ENCODE measurements at regions not wholly inside any gene's neighbourhood (a gene's known extent, or its start where the extent isn't known, plus 50 kb on each side); places are given as distances from the start of the nearest gene placed in this dataset.
"Not testable (repeated sequence)": the region's sequence is repeated elsewhere in the genome, so short reads cannot be mapped to it uniquely, and the experiment has no call there.

- Histone ChIP-seq H3K36me3 (ENCODE audit: control insufficient read depth, insufficient read depth, low read length) (no peaks in the 10 kb centered on the region), H3K9ac (ENCODE audit: insufficient read depth, low read length) (no peak overlapping the region), H2AFZ (ENCODE audit: low read length) (no peak overlapping the region), H3K4me3 (replicated peaks in 1 of 4; ENCODE audit: control extremely low read depth in 1 of 4, insufficient read depth in 1 of 4, low read depth in 3 of 4, low read length in 4 of 4) (no peak overlapping the region), H3K4me2 (ENCODE audit: extremely low read depth, insufficient read depth, low read length) (no peak overlapping the region), H3K4me1 (ENCODE audit: control insufficient read depth, extremely low read depth, insufficient read depth, low read length) (no peaks in the 10 kb centered on the region), H4K20me1 (ENCODE audit: control insufficient read depth, extremely low read depth, insufficient read depth, low read length) (no peaks in the 10 kb centered on the region), H3K79me2 (ENCODE audit: control insufficient read depth, insufficient read depth, low read length) (no peaks in the 10 kb centered on the region), H3K27ac (ENCODE audit: insufficient read depth, low read length) (no peak overlapping the region), H3K9me3 (ENCODE audit: control insufficient read depth, insufficient read depth, low read depth, low read length) (no peaks in the 10 kb centered on the region), H3K27me3 (ENCODE audit: control insufficient read depth, insufficient read depth, low read length) (no peaks in the 10 kb centered on the region)
- TF ChIP-seq EZH2 (IDR thresholded peaks at IDR 0.05; ENCODE audit: low read length, missing control alignments) (no peak), CTCF (conservative IDR thresholded peaks at IDR 0.05 in 1 of 2, IDR thresholded peaks at IDR 0.05 in 1 of 2; ENCODE audit: low read depth in 1 of 2, low read length in 2 of 2) (no peak)
- DNase-seq (ENCODE audit: low read depth in 2 of 2) = no peak
Observed at GRCh38 chr4:129282293-129282692, 186.3 kb downstream of the C4orf33 start.

- H3K4me1 ChIP-seq (ENCODE audit: control insufficient read depth, extremely low read depth, insufficient read depth, low read length); H3K27ac ChIP-seq (ENCODE audit: insufficient read depth, low read length); H3K79me2 ChIP-seq (ENCODE audit: control insufficient read depth, insufficient read depth, low read length); H3K9me3 ChIP-seq (ENCODE audit: control insufficient read depth, insufficient read depth, low read depth, low read length); H3K9ac ChIP-seq (ENCODE audit: insufficient read depth, low read length); H3K4me2 ChIP-seq (ENCODE audit: extremely low read depth, insufficient read depth, low read length); H2AFZ ChIP-seq (ENCODE audit: low read length); H3K4me3 ChIP-seq (replicated peaks in 1 of 4; ENCODE audit: control extremely low read depth in 1 of 4, insufficient read depth in 1 of 4, low read depth in 3 of 4, low read length in 4 of 4); H3K27me3 ChIP-seq (ENCODE audit: control insufficient read depth, insufficient read depth, low read length); DNase-seq (ENCODE audit: low read depth in 2 of 2); H4K20me1 ChIP-seq (ENCODE audit: control insufficient read depth, extremely low read depth, insufficient read depth, low read length); H3K36me3 ChIP-seq (ENCODE audit: control insufficient read depth, insufficient read depth, low read length): not testable (repeated sequence)
Observed at GRCh38 chr4:129292194-129292593, 196.2 kb downstream of the C4orf33 start.

GRCh38 chr4:129314781-129315180 is 218.8 kb downstream of the C4orf33 start:
- H3K4me3 ChIP-seq (replicated peaks in 1 of 4; ENCODE audit: control extremely low read depth in 1 of 4, insufficient read depth in 1 of 4, low read depth in 3 of 4, low read length in 4 of 4) = no peak overlapping the region
- no peak overlapping the region for H3K27ac ChIP-seq (ENCODE audit: insufficient read depth, low read length)
- no peaks in the 10 kb centered on the region for H3K79me2 ChIP-seq (ENCODE audit: control insufficient read depth, insufficient read depth, low read length)
- no peak overlapping the region for H2AFZ ChIP-seq (ENCODE audit: low read length)
- no peaks in the 10 kb centered on the region for H3K9me3 ChIP-seq (ENCODE audit: control insufficient read depth, insufficient read depth, low read depth, low read length)
- no peak overlapping the region for H3K4me2 ChIP-seq (ENCODE audit: extremely low read depth, insufficient read depth, low read length)
- no peak for DNase-seq (ENCODE audit: low read depth in 2 of 2)
- no peaks in the 10 kb centered on the region for H4K20me1 ChIP-seq (ENCODE audit: control insufficient read depth, extremely low read depth, insufficient read depth, low read length)
- no peaks in the 10 kb centered on the region for H3K27me3 ChIP-seq (ENCODE audit: control insufficient read depth, insufficient read depth, low read length)
- H3K36me3 ChIP-seq (ENCODE audit: control insufficient read depth, insufficient read depth, low read length) = no peaks in the 10 kb centered on the region
- H3K4me1 ChIP-seq (ENCODE audit: control insufficient read depth, extremely low read depth, insufficient read depth, low read length) = no peaks in the 10 kb centered on the region
- H3K9ac ChIP-seq (ENCODE audit: insufficient read depth, low read length) = no peak overlapping the region
- no peak for TF ChIP-seq CTCF (conservative IDR thresholded peaks at IDR 0.05 in 1 of 2, IDR thresholded peaks at IDR 0.05 in 1 of 2; ENCODE audit: low read depth in 1 of 2, low read length in 2 of 2)
- TF ChIP-seq EZH2 (IDR thresholded peaks at IDR 0.05; ENCODE audit: low read length, missing control alignments) = no peak

- H3K4me2 ChIP-seq (ENCODE audit: extremely low read depth, insufficient read depth, low read length) = no peak overlapping the region
- no peaks in the 10 kb centered on the region for H3K36me3 ChIP-seq (ENCODE audit: control insufficient read depth, insufficient read depth, low read length)
- H3K4me1 ChIP-seq (ENCODE audit: control insufficient read depth, extremely low read depth, insufficient read depth, low read length) = no peaks in the 10 kb centered on the region
- no peak overlapping the region for H3K27ac ChIP-seq (ENCODE audit: insufficient read depth, low read length)
- H3K9ac ChIP-seq (ENCODE audit: insufficient read depth, low read length) = no peak overlapping the region
- no peak for TF ChIP-seq EZH2 (IDR thresholded peaks at IDR 0.05; ENCODE audit: low read length, missing control alignments)
- TF ChIP-seq CTCF (conservative IDR thresholded peaks at IDR 0.05 in 1 of 2, IDR thresholded peaks at IDR 0.05 in 1 of 2; ENCODE audit: low read depth in 1 of 2, low read length in 2 of 2) = no peak
- DNase-seq (ENCODE audit: low read depth in 2 of 2) = no peak
- H2AFZ ChIP-seq (ENCODE audit: low read length) = no peak overlapping the region
- no peaks in the 10 kb centered on the region for H3K9me3 ChIP-seq (ENCODE audit: control insufficient read depth, insufficient read depth, low read depth, low read length)
- no peaks in the 10 kb centered on the region for H3K79me2 ChIP-seq (ENCODE audit: control insufficient read depth, insufficient read depth, low read length)
- no peaks in the 10 kb centered on the region for H4K20me1 ChIP-seq (ENCODE audit: control insufficient read depth, extremely low read depth, insufficient read depth, low read length)
- H3K4me3 ChIP-seq (replicated peaks in 1 of 4; ENCODE audit: control extremely low read depth in 1 of 4, insufficient read depth in 1 of 4, low read depth in 3 of 4, low read length in 4 of 4) = no peak overlapping the region
- H3K27me3 ChIP-seq (ENCODE audit: control insufficient read depth, insufficient read depth, low read length) = no peaks in the 10 kb centered on the region
Observed at GRCh38 chr4:129322920-129323319, 227.0 kb downstream of the C4orf33 start.

Data from fibroblast of lung (primary cell).